ENCODE measurements at regions not wholly inside any gene's neighbourhood (a gene's known extent, or its start where the extent isn't known, plus 50 kb on each side); places are given as distances from the start of the nearest gene placed in this dataset.

- Mint-ChIP-seq H3K27me3 (no peaks in the 10 kb centered on the region), H3K4me3 (no peak overlapping the region), H3K4me1 (peaks cover 16% of the 10 kb centered on the region), H3K27ac (no peak overlapping the region), H3K36me3 (ENCODE audit: low read depth) (no peaks in the 10 kb centered on the region), H3K9me3 (ENCODE audit: low read depth) (no peaks in the 10 kb centered on the region)
- ChIA-PET CTCF (interaction anchor here (0.8 kb wide), 1 partner anchor 10 kb away, joined by 3 read pairs; no protein-coding TSS in a partner anchor), POLR2A (no interaction called here)
- ATAC-seq (no peak), DNase-seq (no peak)
- intact Hi-C loops (cut with DNase I, micrococcal nuclease), result no loop called here
Measured at GRCh38 chr12:94792693-94793092, 142.3 kb upstream of the TMCC3 start.

- no peaks in the 10 kb centered on the region for H3K27me3 Mint-ChIP-seq
- no peak for ATAC-seq
- no peaks in the 10 kb centered on the region for H3K9me3 Mint-ChIP-seq (ENCODE audit: low read depth)
- H3K4me1 Mint-ChIP-seq, result peaks cover 16% of the 10 kb centered on the region
- intact Hi-C loops (cut with DNase I, micrococcal nuclease), result no loop called here
- H3K27ac Mint-ChIP-seq, result no peak overlapping the region
- POLR2A ChIA-PET, result no interaction called here
- no peaks in the 10 kb centered on the region for H3K36me3 Mint-ChIP-seq (ENCODE audit: low read depth)
- DNase-seq, result no peak
- CTCF ChIA-PET, result no interaction called here
- no peak overlapping the region for H3K4me3 Mint-ChIP-seq
Measured at GRCh38 chr12:94791933-94792332, 141.6 kb upstream of the TMCC3 start.

DNA sequence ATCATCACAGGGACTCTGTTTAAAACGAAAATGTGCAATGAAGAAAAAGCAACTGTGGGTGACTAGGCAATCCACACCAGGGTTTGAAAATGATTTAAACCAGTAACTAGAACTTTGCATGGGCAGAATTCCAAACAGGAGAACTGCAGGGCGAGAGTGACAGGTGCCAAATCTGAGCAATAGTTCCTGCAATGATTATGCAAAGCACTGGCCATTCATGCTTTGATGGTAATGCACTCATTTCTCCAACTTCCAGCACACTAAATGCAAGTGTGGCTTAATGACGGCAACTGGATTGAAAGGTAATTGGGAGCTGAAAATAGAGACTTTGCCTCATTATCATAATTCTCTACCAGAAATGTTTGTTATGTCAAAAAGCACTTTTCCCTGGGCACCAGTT lies 140.5 kb upstream of the TMCC3 start:
- ATAC-seq, result no peak
- H3K27ac Mint-ChIP-seq, result no peak overlapping the region
- peaks cover 16% of the 10 kb centered on the region for H3K4me1 Mint-ChIP-seq
- H3K9me3 Mint-ChIP-seq (ENCODE audit: low read depth), result no peaks in the 10 kb centered on the region
- no peak overlapping the region for H3K4me3 Mint-ChIP-seq
- no peaks in the 10 kb centered on the region for H3K27me3 Mint-ChIP-seq
- intact Hi-C loops (cut with DNase I, micrococcal nuclease), result no loop called here
- ChIA-PET POLR2A (no interaction called here), CTCF (no interaction called here)
- no peak for DNase-seq
- H3K36me3 Mint-ChIP-seq (ENCODE audit: low read depth), result no peaks in the 10 kb centered on the region

- Mint-ChIP-seq H3K4me3 (no peak overlapping the region), H3K36me3 (ENCODE audit: low read depth) (no peaks in the 10 kb centered on the region), H3K27ac (no peak overlapping the region), H3K4me1 (peaks cover 13% of the 10 kb centered on the region), H3K27me3 (no peaks in the 10 kb centered on the region), H3K9me3 (ENCODE audit: low read depth) (no peaks in the 10 kb centered on the region)
- DNase-seq (no peak), ATAC-seq (no peak)
- intact Hi-C loops (cut with DNase I, micrococcal nuclease), result no loop called here
- CTCF ChIA-PET, result no interaction called here
- POLR2A ChIA-PET, result no interaction called here
Measured at GRCh38 chr12:94790370-94790769, 140.0 kb upstream of the TMCC3 start.

DNA sequence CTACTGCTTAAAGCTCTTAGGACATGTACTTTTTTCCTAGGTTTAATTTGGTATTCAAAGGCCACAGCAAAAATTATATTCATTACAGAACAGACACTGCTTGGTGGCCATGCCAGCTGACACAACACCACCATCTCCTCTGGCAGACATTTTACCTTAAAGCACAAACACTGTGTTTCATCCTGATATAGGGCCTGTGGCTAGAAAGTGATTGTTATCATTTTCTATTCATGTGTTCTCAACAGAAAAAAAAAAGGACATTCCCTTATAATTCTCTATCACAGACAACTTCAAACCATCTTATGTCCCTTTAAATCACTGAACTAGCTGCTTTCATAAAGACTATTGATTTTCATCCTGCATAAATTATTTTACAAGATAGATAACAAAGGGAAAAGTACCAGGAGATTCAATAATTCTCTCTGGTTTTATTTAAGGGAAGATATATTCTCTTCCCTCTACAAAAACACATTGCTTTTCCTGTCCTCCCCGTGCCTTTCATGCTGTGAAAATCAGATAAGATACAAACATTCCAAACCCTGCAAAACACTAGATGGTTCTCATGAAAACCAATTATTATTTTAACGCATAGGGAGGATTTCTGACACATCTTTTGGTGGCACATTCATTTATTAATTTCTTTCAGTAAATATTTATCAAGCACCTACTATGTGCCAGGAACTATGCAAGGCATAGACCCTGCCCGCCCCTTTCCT lies 139.3 kb upstream of the TMCC3 start:
- Mint-ChIP-seq H3K27ac (no peak overlapping the region), H3K4me3 (no peak overlapping the region), H3K9me3 (ENCODE audit: low read depth) (no peaks in the 10 kb centered on the region), H3K36me3 (ENCODE audit: low read depth) (no peaks in the 10 kb centered on the region), H3K4me1 (peaks cover 7% of the 10 kb centered on the region), H3K27me3 (no peaks in the 10 kb centered on the region)
- no peak for ATAC-seq
- intact Hi-C loops (cut with DNase I, micrococcal nuclease), result no loop called here
- ChIA-PET CTCF (interaction anchor here (1.7 kb wide), 1 partner anchor 19 kb away, joined by 6 read pairs; no protein-coding TSS in a partner anchor), POLR2A (no interaction called here)
- DNase-seq, result no peak

GRCh38 chr12:94788298-94788697 lies 137.9 kb upstream of the TMCC3 start:
- H3K27ac Mint-ChIP-seq, result no peak overlapping the region
- H3K4me3 Mint-ChIP-seq, result no peak overlapping the region
- CTCF ChIA-PET, result interaction anchor here (1.7 kb wide), 1 partner anchor 21 kb away, joined by 6 read pairs; no protein-coding TSS in a partner anchor
- H3K36me3 Mint-ChIP-seq (ENCODE audit: low read depth), result no peaks in the 10 kb centered on the region
- H3K27me3 Mint-ChIP-seq, result peaks cover 2% of the 10 kb centered on the region
- no peaks in the 10 kb centered on the region for H3K9me3 Mint-ChIP-seq (ENCODE audit: low read depth)
- DNase-seq (no peak), ATAC-seq (no peak)
- POLR2A ChIA-PET, result no interaction called here
- intact Hi-C loops (cut with DNase I, micrococcal nuclease), result no loop called here
- peaks cover 3% of the 10 kb centered on the region for H3K4me1 Mint-ChIP-seq

- no peak for ATAC-seq
- intact Hi-C loops (cut with DNase I, micrococcal nuclease), result no loop called here
- POLR2A ChIA-PET, result no interaction called here
- Mint-ChIP-seq H3K9me3 (ENCODE audit: low read depth) (no peaks in the 10 kb centered on the region), H3K27ac (no peak overlapping the region), H3K4me1 (no peaks in the 10 kb centered on the region), H3K27me3 (peaks cover 2% of the 10 kb centered on the region), H3K4me3 (no peak overlapping the region), H3K36me3 (ENCODE audit: low read depth) (no peaks in the 10 kb centered on the region)
- no peak for DNase-seq
- CTCF ChIA-PET, result interaction anchor here (0.6 kb wide), 1 partner anchor 1585 kb away, joined by 3 read pairs; no protein-coding TSS in a partner anchor
Measured at GRCh38 chr12:94786906-94787305, 136.5 kb upstream of the TMCC3 start.

DNA sequence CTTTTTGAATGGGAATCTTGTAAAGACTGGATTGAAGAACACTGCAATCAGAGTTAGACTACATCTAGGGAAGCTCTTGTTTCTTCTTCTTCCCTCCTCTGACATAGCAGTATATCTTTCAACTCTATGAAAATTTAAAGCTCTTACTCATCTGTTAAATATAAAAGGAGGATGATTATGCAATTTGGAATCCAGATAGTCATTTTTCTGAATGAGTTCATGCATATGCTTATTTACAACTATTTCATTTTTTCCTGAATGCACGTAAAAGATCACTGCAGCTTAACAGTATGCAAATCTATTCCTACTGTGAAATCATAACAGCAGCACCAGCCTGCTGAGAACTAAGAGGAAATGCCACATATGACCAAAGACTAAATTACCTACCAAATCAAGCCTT lies 133.5 kb upstream of the TMCC3 start:
- H3K27ac Mint-ChIP-seq, result no peak overlapping the region
- H3K9me3 Mint-ChIP-seq (ENCODE audit: low read depth), result no peaks in the 10 kb centered on the region
- H3K27me3 Mint-ChIP-seq, result peaks cover 4% of the 10 kb centered on the region
- ATAC-seq (no peak), DNase-seq (no peak)
- intact Hi-C loops (cut with DNase I, micrococcal nuclease), result no loop called here
- ChIA-PET POLR2A (no interaction called here), CTCF (interaction anchor here (0.6 to 1.2 kb wide), 2 partner anchors 13 to 102 kb away, joined by 3 read pairs; no protein-coding TSS in a partner anchor)
- no peak overlapping the region for H3K4me3 Mint-ChIP-seq
- H3K36me3 Mint-ChIP-seq (ENCODE audit: low read depth), result no peaks in the 10 kb centered on the region
- no peaks in the 10 kb centered on the region for H3K4me1 Mint-ChIP-seq

GRCh38 chr12:94783343-94783742 lies 133.0 kb upstream of the TMCC3 start:
- intact Hi-C loops (cut with DNase I, micrococcal nuclease), result no loop called here
- Mint-ChIP-seq H3K9me3 (ENCODE audit: low read depth) (no peaks in the 10 kb centered on the region), H3K27me3 (peaks cover 6% of the 10 kb centered on the region), H3K4me1 (no peaks in the 10 kb centered on the region), H3K27ac (no peak overlapping the region), H3K36me3 (ENCODE audit: low read depth) (no peaks in the 10 kb centered on the region), H3K4me3 (no peak overlapping the region)
- CTCF ChIA-PET, result interaction anchor here (0.6 to 1.2 kb wide), 2 partner anchors 13 to 102 kb away, joined by 3 read pairs; no protein-coding TSS in a partner anchor
- no peak for DNase-seq
- no peak for ATAC-seq
- POLR2A ChIA-PET, result no interaction called here

DNA sequence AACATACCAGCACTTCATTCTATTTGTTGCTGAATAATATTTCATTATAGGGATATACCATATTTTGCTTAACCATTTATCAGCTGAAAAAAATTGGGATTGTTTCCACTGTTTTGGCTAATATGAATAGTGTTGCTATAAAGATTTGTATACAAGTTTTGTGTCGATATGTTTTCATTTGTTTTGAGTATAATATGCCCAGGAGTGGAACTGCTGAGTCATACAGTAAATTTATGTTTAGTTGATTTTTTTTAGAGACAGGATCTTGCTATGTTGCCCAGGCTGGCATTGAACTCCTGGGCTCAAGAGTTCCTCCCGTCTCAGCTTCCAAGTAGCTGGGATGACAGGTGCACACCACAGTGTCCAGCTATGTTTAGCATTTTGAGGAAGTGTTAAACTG lies 131.5 kb upstream of the TMCC3 start:
- H3K27ac Mint-ChIP-seq, result no peak overlapping the region
- DNase-seq (no peak), ATAC-seq (no peak)
- no peaks in the 10 kb centered on the region for H3K4me1 Mint-ChIP-seq
- POLR2A ChIA-PET, result no interaction called here
- H3K9me3 Mint-ChIP-seq (ENCODE audit: low read depth), result no peaks in the 10 kb centered on the region
- intact Hi-C loops (cut with DNase I, micrococcal nuclease), result no loop called here
- H3K27me3 Mint-ChIP-seq, result peaks cover 11% of the 10 kb centered on the region
- H3K36me3 Mint-ChIP-seq (ENCODE audit: low read depth), result no peaks in the 10 kb centered on the region
- H3K4me3 Mint-ChIP-seq, result no peak overlapping the region
- CTCF ChIA-PET, result interaction anchor here (0.8 kb wide), 1 partner anchor 11 kb away, joined by 3 read pairs; no protein-coding TSS in a partner anchor

DNA sequence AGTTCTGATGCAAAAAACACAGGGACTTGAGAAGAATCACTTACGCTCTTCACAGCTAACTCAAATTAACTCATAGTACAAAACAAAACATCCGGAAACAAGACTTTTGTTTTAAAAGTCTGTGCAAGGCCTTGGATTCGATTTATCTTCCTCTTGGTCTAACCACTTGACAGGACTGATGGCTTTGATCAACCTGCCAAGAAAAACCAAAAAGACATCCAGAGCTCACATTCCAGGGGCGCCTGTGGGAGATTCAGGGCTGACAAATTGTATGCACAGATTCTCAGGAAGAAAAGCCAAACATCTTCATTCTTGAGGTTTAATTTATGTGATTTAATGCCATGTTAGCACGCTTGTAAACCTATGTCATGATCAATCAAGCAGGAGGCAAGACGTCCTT lies 129.1 kb upstream of the TMCC3 start:
- no peaks in the 10 kb centered on the region for H3K4me1 Mint-ChIP-seq
- no peaks in the 10 kb centered on the region for H3K36me3 Mint-ChIP-seq (ENCODE audit: low read depth)
- CTCF ChIA-PET, result interaction anchor here (0.6 kb wide), 1 partner anchor 257 kb away, joined by 4 read pairs; no protein-coding TSS in a partner anchor
- H3K9me3 Mint-ChIP-seq (ENCODE audit: low read depth), result no peaks in the 10 kb centered on the region
- peaks cover 15% of the 10 kb centered on the region for H3K27me3 Mint-ChIP-seq
- ATAC-seq, result no peak
- POLR2A ChIA-PET, result no interaction called here
- intact Hi-C loops (cut with DNase I, micrococcal nuclease), result no loop called here
- H3K4me3 Mint-ChIP-seq, result no peak overlapping the region
- DNase-seq, result no peak
- no peak overlapping the region for H3K27ac Mint-ChIP-seq

DNA sequence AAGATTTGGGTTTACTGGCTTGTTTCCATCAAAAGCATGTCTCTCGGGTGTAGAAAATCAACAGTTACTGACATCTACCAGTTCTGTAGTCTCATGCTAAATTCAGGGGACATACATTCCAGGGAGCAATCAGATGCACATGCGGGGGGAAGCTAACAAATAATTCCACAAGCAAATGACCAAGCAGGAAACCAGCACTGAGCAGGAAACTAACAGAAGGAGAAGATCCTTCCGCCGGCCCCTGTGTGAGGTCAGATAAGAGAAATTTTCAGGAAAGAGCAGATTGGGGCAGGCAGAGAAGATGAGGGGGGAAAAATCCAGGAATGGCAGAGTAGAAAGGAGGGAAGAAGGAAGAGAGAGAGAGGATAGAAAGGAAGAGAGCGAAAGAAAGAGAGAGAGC lies 127.6 kb upstream of the TMCC3 start:
- Mint-ChIP-seq H3K27me3 (peaks cover 14% of the 10 kb centered on the region), H3K4me1 (no peaks in the 10 kb centered on the region), H3K9me3 (ENCODE audit: low read depth) (no peaks in the 10 kb centered on the region), H3K4me3 (no peak overlapping the region), H3K27ac (no peak overlapping the region), H3K36me3 (ENCODE audit: low read depth) (no peaks in the 10 kb centered on the region)
- ChIA-PET POLR2A (no interaction called here), CTCF (no interaction called here)
- no peak for DNase-seq
- intact Hi-C loops (cut with DNase I, micrococcal nuclease), result no loop called here
- ATAC-seq, result no peak
